ENCODE measurements at regions not wholly inside any gene's neighbourhood (a gene's known extent, or its start where the extent isn't known, plus 50 kb on each side); places are given as distances from the start of the nearest gene placed in this dataset.

GRCh38 chr2:194044321-194044720 lies 1612.7 kb upstream of the SLC39A10 start:
- TF ChIP-seq CTCF (IDR thresholded peaks at IDR 0.05 in 4 of 5, conservative IDR thresholded peaks at IDR 0.05 in 1 of 5): no peak
- no peak for TF ChIP-seq POLR2A (IDR thresholded peaks at IDR 0.05)
